AG04449 (cell line): ENCODE measurements at regions not wholly inside any gene's neighbourhood (a gene's known extent, or its start where the extent isn't known, plus 50 kb on each side); places are given as distances from the start of the nearest gene placed in this dataset.

Experiments used
- CTCF ChIA-PET: fragments of 350-600 bp; formaldehyde crosslinking; extraction: SDS; loops from one replicate; lab custom pipeline; 2021; ENCODE audit warnings: antibody characterized with exemption; lab: Yijun Ruan, JAX
- POLR2A ChIA-PET: fragments of 400-600, 350-600 bp; formaldehyde crosslinking; extraction: SDS; loops from one replicate; lab custom pipeline; 2020; ENCODE audit warnings: antibody characterized with exemption, inconsistent platforms; lab: Yijun Ruan, JAX
- DNase-seq: peaks from one replicate; pipeline ENCODE4 v3.0.0-alpha.2; 2010; ENCODE audit warnings: low read depth, low spot score
- H3K4me3 ChIP-seq: 2 replicates; pipeline ENCODE4 v1.5.1; 2011; ENCODE audit warnings: low read depth, mild to moderate bottlenecking, control low read depth, low read length
- CTCF ChIP-seq: IDR thresholded peaks from one replicate; pipeline ENCODE4 v1.5.1; 2011; ENCODE audit warnings: mild to moderate bottlenecking, moderate library complexity, low read length, control low read depth, inconsistent platforms; ENCODE audit not compliant: insufficient read depth; ENCODE audit errors: missing control alignments

DNA sequence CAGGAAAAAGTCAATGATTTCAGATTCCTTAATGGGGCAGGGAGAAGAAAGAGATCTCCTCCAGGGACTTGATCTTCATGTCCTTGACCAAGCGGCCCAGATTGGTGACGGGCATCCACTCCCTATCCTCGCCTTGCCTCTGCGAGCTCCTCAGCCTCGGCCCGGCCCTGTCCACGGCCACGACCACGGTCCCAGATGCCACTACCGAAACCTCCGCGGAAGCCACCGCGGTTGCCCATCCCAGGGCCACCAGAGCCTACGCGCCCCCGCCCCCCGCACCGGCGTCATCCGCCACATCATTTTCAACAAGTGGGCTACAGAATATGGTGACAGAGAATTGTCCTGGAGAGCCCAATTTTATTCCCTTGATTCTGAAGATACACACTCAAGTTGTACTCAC lies 751.2 kb upstream of the PABPC4L start:
- TF ChIP-seq CTCF: no peak
- ChIA-PET POLR2A (no interaction called here), CTCF (no interaction called here)
- H3K4me3 ChIP-seq: no peak overlapping the region
- DNase-seq: no peak

DNA sequence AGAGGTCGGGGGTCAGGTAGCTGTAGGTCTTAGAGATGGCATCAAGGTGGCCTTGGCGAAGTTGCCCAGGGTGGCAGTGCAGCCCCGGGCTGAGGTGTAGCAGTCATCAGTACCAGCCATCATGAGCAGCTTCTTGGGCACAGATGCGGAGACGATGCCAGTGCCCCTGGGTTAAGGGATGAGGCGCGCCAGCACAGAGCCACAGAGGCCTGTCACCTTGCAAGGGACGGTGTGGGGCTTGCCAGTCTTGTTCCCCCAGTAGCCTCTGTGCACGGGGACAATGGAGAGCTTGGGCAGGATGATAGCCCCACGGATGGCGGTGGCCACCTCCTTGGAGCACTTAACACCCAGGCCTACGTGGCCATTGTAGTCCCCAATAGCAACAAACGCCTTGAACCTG lies 750.7 kb upstream of the PABPC4L start:
- ChIA-PET CTCF (no interaction called here), POLR2A (no interaction called here)
- DNase-seq: no peak
- H3K4me3 ChIP-seq: no peak overlapping the region
- no peak for TF ChIP-seq CTCF

- POLR2A ChIA-PET: no interaction called here
- TF ChIP-seq CTCF: no peak
- DNase-seq: no peak
- CTCF ChIA-PET: no interaction called here
- H3K4me3 ChIP-seq: no peak overlapping the region
These were observed 746.6 kb upstream of the PABPC4L start for GRCh38 chr4:134948110-134948642.

GRCh38 chr4:134944115-134944514 lies 742.5 kb upstream of the PABPC4L start:
- ChIA-PET CTCF (no interaction called here), POLR2A (no interaction called here)
- DNase-seq: no peak
- TF ChIP-seq CTCF: no peak
- H3K4me3 ChIP-seq: no peak overlapping the region

DNA sequence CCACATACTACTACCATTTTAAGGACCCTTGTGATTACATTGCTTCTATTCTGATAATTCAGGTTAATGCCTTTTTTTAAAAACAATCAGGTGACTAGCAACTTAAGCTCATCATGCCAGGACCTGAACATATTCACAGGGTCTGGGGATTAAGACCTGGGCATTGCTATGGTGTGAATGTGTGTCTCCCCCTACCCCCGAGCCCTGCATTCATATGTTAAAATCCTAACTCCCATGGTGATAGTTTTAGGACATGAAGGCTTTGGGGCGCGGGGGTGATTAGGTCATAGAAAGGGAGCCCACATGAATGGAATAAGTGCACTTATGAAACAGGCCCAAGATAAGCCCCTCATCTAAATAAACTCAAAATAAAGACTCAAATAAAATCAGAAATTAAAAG lies 734.4 kb upstream of the PABPC4L start:
- ChIA-PET POLR2A (no interaction called here), CTCF (no interaction called here)
- no peak for TF ChIP-seq CTCF
- DNase-seq: no peak
- H3K4me3 ChIP-seq: no peak overlapping the region

GRCh38 chr4:134935320-134935719 lies 733.7 kb upstream of the PABPC4L start:
- DNase-seq: no peak
- ChIA-PET POLR2A (no interaction called here), CTCF (no interaction called here)
- no peak overlapping the region for H3K4me3 ChIP-seq
- TF ChIP-seq CTCF: no peak
